ENCODE measurements at regions not wholly inside any gene's neighbourhood (a gene's known extent, or its start where the extent isn't known, plus 50 kb on each side); places are given as distances from the start of the nearest gene placed in this dataset.

GRCh38 chr2:12979066-12979465, 262.3 kb downstream of the TRIB2 start:
- DNase-seq, result no peak

- no peak for DNase-seq
These were observed 264.1 kb downstream of the TRIB2 start for GRCh38 chr2:12980817-12981216.

GRCh38 chr2:12982149-12982584, 265.4 kb downstream of the TRIB2 start:
- DNase-seq, result no peak

- DNase-seq, result no peak
These were observed 270.5 kb downstream of the TRIB2 start for GRCh38 chr2:12987246-12987645.

- no peak for DNase-seq
These were observed 271.5 kb downstream of the TRIB2 start for GRCh38 chr2:12988279-12988678.

- no peak for DNase-seq
These were observed 273.8 kb downstream of the TRIB2 start for GRCh38 chr2:12990523-12990922.

GRCh38 chr2:12998685-12999084, 281.9 kb downstream of the TRIB2 start:
- DNase-seq, result no peak

- no peak for DNase-seq
These were observed 284.1 kb downstream of the TRIB2 start for GRCh38 chr2:13000664-13001363.

- no peak for DNase-seq
These were observed 284.7 kb downstream of the TRIB2 start for GRCh38 chr2:13001408-13001807.

- no peak for DNase-seq
These were observed 286.0 kb downstream of the TRIB2 start for GRCh38 chr2:13002536-13003331.

- no peak for DNase-seq
These were observed 286.8 kb downstream of the TRIB2 start for GRCh38 chr2:13003500-13003899.

GRCh38 chr2:13005048-13005447, 288.3 kb downstream of the TRIB2 start:
- no peak for DNase-seq

- DNase-seq, result no peak
These were observed 289.1 kb downstream of the TRIB2 start for GRCh38 chr2:13005761-13006335.

GRCh38 chr2:13006426-13006825, 289.7 kb downstream of the TRIB2 start:
- DNase-seq, result no peak

GRCh38 chr2:13006829-13007717, 290.3 kb downstream of the TRIB2 start:
- peak; percentile 71 for DNase-seq

- DNase-seq, result no peak
These were observed 292.4 kb downstream of the TRIB2 start for GRCh38 chr2:13009027-13009642.

GRCh38 chr2:13010283-13010682, 293.5 kb downstream of the TRIB2 start:
- DNase-seq, result no peak

- no peak for DNase-seq
These were observed 298.0 kb downstream of the TRIB2 start for GRCh38 chr2:13014783-13015182.

GRCh38 chr2:13015532-13016320, 299.0 kb downstream of the TRIB2 start:
- DNase-seq, result no peak

- DNase-seq, result no peak
These were observed 301.8 kb downstream of the TRIB2 start for GRCh38 chr2:13018490-13018889.

GRCh38 chr2:13019781-13020180, 303.0 kb downstream of the TRIB2 start:
- no peak for DNase-seq

- DNase-seq, result no peak
These were observed 303.7 kb downstream of the TRIB2 start for GRCh38 chr2:13020469-13020868.

Data from activated CD4-positive, alpha-beta T cell treated with anti-CD3 and anti-CD28 coated beads for 48 hours (primary cell).